H1 (cell line): ENCODE measurements at regions not wholly inside any gene's neighbourhood (a gene's known extent, or its start where the extent isn't known, plus 50 kb on each side); places are given as distances from the start of the nearest gene placed in this dataset.

Experiments used
- CTCF ChIA-PET: fragments of 300-600 bp; sonication (Branson Sonifier 250); formaldehyde crosslinking; loops from one replicate; lab custom pipeline; 2021; ENCODE audit not compliant: partially characterized antibody; lab: Charles Lee
- POLR2A ChIA-PET: fragments of 300-600 bp; sonication (Branson Sonifier 250); formaldehyde crosslinking; loops from one replicate; lab custom pipeline; 2021; ENCODE audit warnings: inconsistent platforms; ENCODE audit not compliant: partially characterized antibody; lab: Charles Lee
- DNase-seq, 2 experiments: peaks; one replicate each; pipeline versions ENCODE4 v3.0.0 to v3.0.0-alpha.2; 2010 to 2022; ENCODE audit warnings: low spot score in 2 of 2, low read depth in 1 of 2, mixed read lengths in 1 of 2
- FAIRE-seq: peaks from 2 replicates; lab custom pipeline; 2011; peaks lifted over from hg19 to GRCh38; lab: Jason Lieb, UNC
- H2AFZ ChIP-seq: 2 replicates; pipeline ENCODE4 v1.8.1; 2012; ENCODE audit warnings: low read length, inconsistent platforms
- H2AK5ac ChIP-seq: 2 replicates; pipeline ENCODE4 v1.6.1; 2013; ENCODE audit warnings: low read depth, low read length
- H2BK120ac ChIP-seq: replicated peaks from 2 replicates; pipeline ENCODE3; 2013; ENCODE audit warnings: low read depth, low read length, inconsistent platforms
- H2BK12ac ChIP-seq: 2 replicates; pipeline ENCODE4 v1.6.1; 2013; ENCODE audit warnings: low read depth, low read length
- H2BK15ac ChIP-seq: 2 replicates; pipeline ENCODE4 v1.6.1; 2013; ENCODE audit warnings: low read length
- H2BK20ac ChIP-seq: 2 replicates; pipeline ENCODE4 v1.6.1; 2013; ENCODE audit warnings: low read length
- H2BK5ac ChIP-seq: 2 replicates; pipeline ENCODE4 v1.6.1; 2013; ENCODE audit warnings: low read depth, low read length
- H3K14ac ChIP-seq: 2 replicates; pipeline ENCODE4 v1.6.1; 2013; ENCODE audit warnings: inconsistent platforms; ENCODE audit not compliant: insufficient read length
- H3K18ac ChIP-seq: 2 replicates; pipeline ENCODE4 v1.6.1; 2013; ENCODE audit warnings: low read length; ENCODE audit errors: extremely low read depth
- H3K23ac ChIP-seq: 2 replicates; pipeline ENCODE4 v1.6.1; 2013; ENCODE audit warnings: inconsistent platforms; ENCODE audit not compliant: insufficient read length
- H3K23me2 ChIP-seq: 2 replicates; pipeline ENCODE4 v1.6.1; 2013; ENCODE audit warnings: low read depth, low read length
- H3K27ac ChIP-seq: 2 replicates; pipeline ENCODE4 v1.6.1; 2011; ENCODE audit warnings: low read depth, low read length, inconsistent platforms
- H3K27me3 ChIP-seq, 4 experiments: replicated peaks in 1 of 4; 1 replicate in 1 of 4; 2 replicates in 3 of 4; pipeline versions ENCODE4 v1.6.1 to v1.8.1; 2011 to 2013; ENCODE audit warnings: low read length in 3 of 4, mild to moderate bottlenecking in 3 of 4, inconsistent platforms in 2 of 4, mixed read lengths in 2 of 4, moderate library complexity in 1 of 4; ENCODE audit not compliant: control insufficient read depth in 3 of 4, insufficient read depth in 3 of 4; ENCODE audit errors: extremely low read depth in 1 of 4
- H3K36me3 ChIP-seq, 4 experiments: 2 replicates each; pipeline versions ENCODE4 v1.6.1 to v1.8.1; 2011 to 2013; ENCODE audit warnings: mild to moderate bottlenecking in 4 of 4, low read length in 3 of 4, moderate library complexity in 2 of 4, control low read depth in 1 of 4, inconsistent platforms in 1 of 4; ENCODE audit not compliant: insufficient read depth in 4 of 4, control insufficient read depth in 2 of 4
- H3K4ac ChIP-seq: replicated peaks from 2 replicates; pipeline ENCODE3; 2013; ENCODE audit warnings: low read length, low read depth, mixed read lengths, inconsistent platforms; ENCODE audit not compliant: insufficient read length
- H3K4me1 ChIP-seq, 4 experiments: replicated peaks in 1 of 4; 1 replicate in 1 of 4; 2 replicates in 3 of 4; pipeline versions ENCODE4 v1.6.1 to v1.8.1; 2011 to 2013; ENCODE audit warnings: low read length in 3 of 4, inconsistent platforms in 2 of 4, mixed read lengths in 1 of 4; ENCODE audit not compliant: insufficient read depth in 4 of 4, control insufficient read depth in 3 of 4
- H3K4me2 ChIP-seq, 2 experiments: 2 replicates each; pipeline versions ENCODE4 v1.6.1 to v1.8.1; 2011 to 2013; ENCODE audit warnings: low read depth in 2 of 2, low read length in 2 of 2, control low read depth in 1 of 2, inconsistent platforms in 1 of 2, mild to moderate bottlenecking in 1 of 2; ENCODE audit not compliant: insufficient read depth in 1 of 2
- H3K4me3 ChIP-seq, 4 experiments: fragments of 200-600, 300-600 bp in 1 of 4; sonication (generic), shearing (Covaris generic), sonication (Bioruptor Twin) in 1 of 4; 2 replicates each; pipeline versions ENCODE4 v1.5.1 to v1.8.1; 2011 to 2016; ENCODE audit warnings: low read length in 4 of 4, low read depth in 3 of 4, control low read depth in 2 of 4, inconsistent platforms in 2 of 4, mild to moderate bottlenecking in 2 of 4, mixed read lengths in 1 of 4, moderate library complexity in 1 of 4; ENCODE audit not compliant: insufficient read depth in 2 of 4; ENCODE audit errors: extremely low read depth in 1 of 4
- H3K56ac ChIP-seq: replicated peaks from 2 replicates; pipeline ENCODE3; 2013; ENCODE audit warnings: low read depth, mild to moderate bottlenecking, mixed read lengths, low read length, inconsistent platforms; ENCODE audit not compliant: insufficient read length
- H3K79me1 ChIP-seq: 2 replicates; pipeline ENCODE4 v1.6.1; 2013; ENCODE audit warnings: low read depth, low read length, control low read depth
- H3K79me2 ChIP-seq, 2 experiments: 2 replicates each; pipeline versions ENCODE4 v1.6.1 to v1.8.1; 2012 to 2013; ENCODE audit warnings: low read length in 2 of 2, mild to moderate bottlenecking in 2 of 2, inconsistent platforms in 1 of 2; ENCODE audit not compliant: insufficient read depth in 2 of 2, control insufficient read depth in 1 of 2
- H3K9ac ChIP-seq, 4 experiments: replicated peaks in 1 of 4; 1 replicate in 1 of 4; 2 replicates in 3 of 4; pipeline versions ENCODE4 v1.6.1 to v1.8.1; 2011 to 2013; ENCODE audit warnings: low read depth in 3 of 4, low read length in 3 of 4, control low read depth in 2 of 4, mild to moderate bottlenecking in 2 of 4, moderate library complexity in 2 of 4, inconsistent platforms in 1 of 4; ENCODE audit errors: extremely low read depth in 1 of 4
- H3K9me3 ChIP-seq, 2 experiments: 2 replicates each; pipeline versions ENCODE4 v1.6.1 to v1.8.1; 2012 to 2013; ENCODE audit warnings: mild to moderate bottlenecking in 2 of 2, moderate library complexity in 2 of 2, control low read depth in 1 of 2, inconsistent platforms in 1 of 2, low read depth in 1 of 2, low read length in 1 of 2, mixed read lengths in 1 of 2; ENCODE audit not compliant: insufficient read depth in 2 of 2
- H4K20me1 ChIP-seq, 2 experiments: replicated peaks in 1 of 2; 2 replicates each; pipeline versions ENCODE3 to v1.8.1; 2011 to 2013; ENCODE audit warnings: inconsistent platforms in 2 of 2, low read length in 2 of 2, mild to moderate bottlenecking in 1 of 2; ENCODE audit not compliant: insufficient read depth in 2 of 2, control insufficient read depth in 1 of 2
- H4K5ac ChIP-seq: 2 replicates; pipeline ENCODE4 v1.6.1; 2013; ENCODE audit warnings: low read length, low read depth, mixed read lengths, inconsistent platforms; ENCODE audit not compliant: insufficient read length
- H4K8ac ChIP-seq: 2 replicates; pipeline ENCODE4 v1.8.0; 2013; ENCODE audit warnings: mild to moderate bottlenecking, moderate library complexity, low read length, inconsistent platforms; ENCODE audit not compliant: insufficient read depth; ENCODE audit errors: extremely low read depth
- H4K91ac ChIP-seq: replicated peaks from 2 replicates; pipeline ENCODE3; 2013; ENCODE audit warnings: low read length, mixed read lengths, inconsistent platforms; ENCODE audit not compliant: insufficient read length
- BRCA1 ChIP-seq: IDR thresholded peaks from 2 replicates; pipeline ENCODE4 v1.6.1; 2012; ENCODE audit warnings: low read depth, low read length, improper control_type of control experiment
- CBX5 ChIP-seq: fragments of 300-800, 300-1000 bp; sonication (generic); IDR thresholded peaks from 2 replicates; pipeline ENCODE4 v1.7.1; 2016; ENCODE audit warnings: antibody characterized with exemption, low read length, low read depth
- CREB1 ChIP-seq: IDR thresholded peaks from 2 replicates; pipeline ENCODE4 v1.6.1; 2012; ENCODE audit warnings: inconsistent platforms
- EP300 ChIP-seq, 2 experiments: IDR thresholded peaks; 1 replicate in 1 of 2; 2 replicates in 1 of 2; pipeline ENCODE4 v1.6.1; 2011 to 2012; ENCODE audit warnings: low read depth in 2 of 2, low read length in 2 of 2, mild to moderate bottlenecking in 2 of 2, borderline replicate concordance in 1 of 2, inconsistent platforms in 1 of 2, moderate library complexity in 1 of 2
- GABPA ChIP-seq: IDR thresholded peaks from 2 replicates; pipeline ENCODE4 v1.6.1; 2011; ENCODE audit warnings: mild to moderate bottlenecking, low read length, moderate library complexity, borderline replicate concordance; ENCODE audit not compliant: insufficient read depth
- GTF2F1 ChIP-seq: IDR thresholded peaks from 2 replicates; pipeline ENCODE4 v1.6.1; 2012; ENCODE audit warnings: low read depth, low read length, improper control_type of control experiment, borderline replicate concordance
- JUN ChIP-seq: IDR thresholded peaks from 2 replicates; pipeline ENCODE4 v1.6.1; 2011; ENCODE audit warnings: low read depth, mild to moderate bottlenecking, improper control_type of control experiment, low read length
- PHF8 ChIP-seq: fragments of 200-600 bp; sonication (generic); conservative IDR thresholded peaks from 2 replicates; pipeline ENCODE4 v1.7.1; 2012; ENCODE audit warnings: low read depth, mild to moderate bottlenecking, inconsistent platforms, low read length, moderate library complexity
- RBBP5 ChIP-seq: IDR thresholded peaks from 2 replicates; pipeline ENCODE4 v1.7.1; 2012; ENCODE audit warnings: low read depth, mild to moderate bottlenecking, inconsistent platforms, low read length, moderate library complexity, borderline replicate concordance
- SIX5 ChIP-seq: IDR thresholded peaks from 2 replicates; pipeline ENCODE4 v1.6.1; 2011; ENCODE audit warnings: mild to moderate bottlenecking, low read depth, low read length
- SUZ12 ChIP-seq: fragments of 200-600 bp; sonication (generic); IDR thresholded peaks from 2 replicates; pipeline ENCODE4 v1.6.1; 2012; ENCODE audit warnings: mild to moderate bottlenecking, inconsistent platforms, low read length, moderate library complexity, mixed read lengths
- TCF12 ChIP-seq: IDR thresholded peaks from 2 replicates; pipeline ENCODE4 v1.6.1; 2011; ENCODE audit warnings: low read depth, mild to moderate bottlenecking, low read length
- WGBS, 2 experiments: shearing (Covaris generic) in 1 of 2; methylation state at CpG; one replicate each; pipeline versions ENCODE4 v1.1.6 to v1.1.7; 2013 to 2015; ENCODE audit warnings: low lambda C conversion rate in 2 of 2, mixed read lengths in 2 of 2, inconsistent platforms in 1 of 2, low coverage in 1 of 2, missing lambda C conversion rate in 1 of 2; ENCODE audit not compliant: insufficient replicate concordance in 2 of 2, insufficient coverage in 1 of 2, insufficient read length in 1 of 2; ENCODE audit errors: extremely low coverage in 1 of 2, missing lambda C conversion rate in 1 of 2; 5-methylcytosine and 5-hydroxymethylcytosine counted together
- TF ChIP-seq, protein P1 (sequence below), 3 experiments: IDR thresholded peaks; 1 replicate in 2 of 3; 2 replicates in 1 of 3; pipeline versions ENCODE4 v1.5.1 to v1.6.1; 2011; ENCODE audit warnings: low read length in 3 of 3, mild to moderate bottlenecking in 3 of 3, inconsistent platforms in 2 of 3, low read depth in 1 of 3, moderate library complexity in 1 of 3; ENCODE audit not compliant: insufficient read depth in 1 of 3; ENCODE audit errors: control extremely low read depth in 1 of 3

DNA sequence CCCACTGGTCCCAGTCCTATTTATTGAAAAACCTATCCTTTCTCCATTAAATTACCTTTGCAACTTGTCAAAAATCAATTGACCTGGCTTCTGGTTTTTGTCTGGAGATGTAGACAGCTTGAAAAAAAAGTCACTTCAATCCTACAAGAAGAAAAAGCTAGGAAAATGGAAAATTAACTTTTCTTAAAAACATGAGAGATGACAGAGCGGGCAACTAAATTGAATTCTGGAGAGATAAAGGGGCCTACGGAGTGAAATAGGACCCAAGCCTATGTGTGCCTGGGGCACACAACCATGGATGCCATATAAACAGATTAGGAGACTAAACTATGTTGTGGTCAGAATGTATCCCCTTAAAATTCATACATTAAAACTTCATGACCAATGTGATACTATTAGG lies 363.3 kb upstream of the SLCO3A1 start:
- no peak for DNase-seq
- no peak overlapping the region for H2AFZ ChIP-seq
- H3K9me3 ChIP-seq: no peaks in the 10 kb centered on the region
- no peak overlapping the region for H2BK15ac ChIP-seq
- H3K27ac ChIP-seq: no peak overlapping the region
- no peak overlapping the region for H3K56ac ChIP-seq
- H3K9ac ChIP-seq: no peak overlapping the region
- H3K36me3 ChIP-seq: no peaks in the 10 kb centered on the region
- no peaks in the 10 kb centered on the region for H3K79me2 ChIP-seq
- no peak overlapping the region for H3K4me3 ChIP-seq
- no peaks in the 10 kb centered on the region for H3K27me3 ChIP-seq
- FAIRE-seq: no peak
- no peaks in the 10 kb centered on the region for H3K79me1 ChIP-seq
- no peak overlapping the region for H3K4me2 ChIP-seq
- no peak overlapping the region for H4K8ac ChIP-seq
- H3K4me1 ChIP-seq: no peaks in the 10 kb centered on the region; a peak in 1 of 7 replicates
- H2AK5ac ChIP-seq: no peak overlapping the region
- no peaks in the 10 kb centered on the region for H4K20me1 ChIP-seq
- H2BK12ac ChIP-seq: no peak overlapping the region
- no peaks in the 10 kb centered on the region for H3K23me2 ChIP-seq
- H3K18ac ChIP-seq: no peak overlapping the region
- H4K91ac ChIP-seq: no peak overlapping the region
- no peak overlapping the region for H3K23ac ChIP-seq
- POLR2A ChIA-PET: no interaction called here
- no peak overlapping the region for H2BK5ac ChIP-seq
- H4K5ac ChIP-seq: no peak overlapping the region
- 90% methylated on average over 2 of the region's 2 CpGs; no CpG with 5 or more reads in 1 of the 2 experiments for WGBS, 2 experiments
- H2BK20ac ChIP-seq: no peak overlapping the region
- no peak overlapping the region for H3K14ac ChIP-seq
- no peak overlapping the region for H2BK120ac ChIP-seq
- no peak overlapping the region for H3K4ac ChIP-seq
- CTCF ChIA-PET: no interaction called here
- TF ChIP-seq TCF12 (no peak), SIX5 (no peak), SUZ12 (no peak), RBBP5 (no peak), CBX5 (no peak), PHF8 (no peak), EP300 (IDR thresholded peaks at IDR 0.05; ENCODE audit: borderline replicate concordance in 1 of 2, low read depth in 2 of 2, low read length in 2 of 2) (no peak), JUN (no peak), GTF2F1 (no peak), CREB1 (no peak), GABPA (no peak), BRCA1 (no peak)
- TF ChIP-seq, protein P1, sequence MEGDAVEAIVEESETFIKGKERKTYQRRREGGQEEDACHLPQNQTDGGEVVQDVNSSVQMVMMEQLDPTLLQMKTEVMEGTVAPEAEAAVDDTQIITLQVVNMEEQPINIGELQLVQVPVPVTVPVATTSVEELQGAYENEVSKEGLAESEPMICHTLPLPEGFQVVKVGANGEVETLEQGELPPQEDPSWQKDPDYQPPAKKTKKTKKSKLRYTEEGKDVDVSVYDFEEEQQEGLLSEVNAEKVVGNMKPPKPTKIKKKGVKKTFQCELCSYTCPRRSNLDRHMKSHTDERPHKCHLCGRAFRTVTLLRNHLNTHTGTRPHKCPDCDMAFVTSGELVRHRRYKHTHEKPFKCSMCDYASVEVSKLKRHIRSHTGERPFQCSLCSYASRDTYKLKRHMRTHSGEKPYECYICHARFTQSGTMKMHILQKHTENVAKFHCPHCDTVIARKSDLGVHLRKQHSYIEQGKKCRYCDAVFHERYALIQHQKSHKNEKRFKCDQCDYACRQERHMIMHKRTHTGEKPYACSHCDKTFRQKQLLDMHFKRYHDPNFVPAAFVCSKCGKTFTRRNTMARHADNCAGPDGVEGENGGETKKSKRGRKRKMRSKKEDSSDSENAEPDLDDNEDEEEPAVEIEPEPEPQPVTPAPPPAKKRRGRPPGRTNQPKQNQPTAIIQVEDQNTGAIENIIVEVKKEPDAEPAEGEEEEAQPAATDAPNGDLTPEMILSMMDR (IDR thresholded peaks at IDR 0.05; ENCODE audit: control extremely low read depth in 1 of 3, insufficient read depth in 1 of 3, low read depth in 1 of 3, low read length in 3 of 3): no peak
